Peyer's patch (tissue), 4 donors: ENCODE measurements at regions not wholly inside any gene's neighbourhood (a gene's known extent, or its start where the extent isn't known, plus 50 kb on each side); places are given as distances from the start of the nearest gene placed in this dataset.

Experiments used
- CTCF ChIP-seq, 6 experiments: fragments of 450-650 bp in 4 of 6; fragments of 200-600 bp in 2 of 6; sonication (generic) in 1 of 6; IDR thresholded peaks; one replicate each; pipeline ENCODE4 v1.5.1; 2017 to 2019; ENCODE audit warnings: antibody characterized with exemption in 6 of 6, mild to moderate bottlenecking in 3 of 6, moderate library complexity in 1 of 6
- POLR2A ChIP-seq, 2 donors: fragments of 450-650 bp; IDR thresholded peaks; one replicate each; pipeline ENCODE4 v1.5.1; 2017; ENCODE audit warnings: antibody characterized with exemption in 2 of 2, mild to moderate bottlenecking in 2 of 2, moderate library complexity in 2 of 2

- no peak for TF ChIP-seq CTCF (IDR thresholded peaks at IDR 0.05)
- TF ChIP-seq POLR2A (IDR thresholded peaks at IDR 0.05), result no peak
These were observed 87.7 kb upstream of the MAGEA4 start for GRCh38 chrX:151825007-151825406.
